ENCODE measurements at regions not wholly inside any gene's neighbourhood (a gene's known extent, or its start where the extent isn't known, plus 50 kb on each side); places are given as distances from the start of the nearest gene placed in this dataset.
"Not testable (repeated sequence)": the region's sequence is repeated elsewhere in the genome, so short reads cannot be mapped to it uniquely, and the experiment has no call there.

DNA sequence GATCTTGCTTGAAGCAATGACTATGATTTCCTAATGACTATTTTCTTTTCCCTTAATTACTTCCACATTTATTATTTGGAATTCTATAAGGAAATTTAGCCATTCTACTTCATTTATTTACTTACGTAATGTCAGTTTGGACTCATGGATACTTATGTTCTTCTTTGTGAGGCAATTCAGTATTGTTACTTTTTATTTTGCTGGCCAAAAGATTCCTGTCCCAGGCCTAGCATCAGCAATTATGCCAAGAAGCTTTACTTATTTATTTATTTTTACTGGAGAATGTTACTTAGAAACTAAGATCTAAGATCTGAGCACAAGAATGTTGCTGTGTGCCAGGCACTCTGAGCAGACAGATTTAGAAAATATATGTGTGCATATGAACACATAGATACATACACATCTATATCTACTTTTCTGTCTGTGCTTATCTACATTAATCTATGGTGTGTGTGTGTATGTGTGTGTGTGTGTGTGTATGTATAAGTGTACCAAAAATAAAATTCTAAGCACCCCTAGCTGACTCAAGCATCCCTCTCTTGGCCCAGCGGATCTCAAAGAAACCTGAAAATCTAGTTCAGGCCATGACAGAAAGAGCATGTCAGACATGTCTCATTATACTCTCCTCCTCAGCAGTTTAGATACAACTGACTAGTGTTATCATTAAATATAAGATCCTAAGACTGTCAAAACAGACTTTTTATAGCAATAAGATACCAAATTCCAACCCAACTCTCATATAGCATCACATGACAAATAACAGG, 640.0 kb upstream of the GJE1 start:
- DNase-seq, result no peak

DNA sequence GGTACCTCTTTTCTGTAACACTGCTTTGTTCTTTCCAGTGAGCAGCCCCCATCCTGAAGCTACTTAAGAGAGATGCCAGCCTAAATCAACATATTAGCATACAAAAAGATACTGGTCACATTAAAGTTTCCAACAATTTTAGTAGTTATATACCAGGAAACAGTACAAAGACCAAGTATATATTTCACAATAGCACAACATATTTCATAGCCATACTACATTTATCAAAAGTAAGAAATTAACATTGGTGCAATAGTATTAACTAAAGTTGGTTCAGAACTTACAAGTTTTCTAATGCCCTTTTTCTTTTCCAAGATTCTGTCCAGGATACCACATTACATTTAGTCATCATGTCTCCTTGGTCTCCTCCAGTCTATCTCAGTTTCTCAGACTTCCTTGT, 641.0 kb upstream of the GJE1 start:
- DNase-seq, result no peak

GRCh38 chr6:141490982-141491381, 641.7 kb upstream of the GJE1 start:
- no peak for DNase-seq

DNA sequence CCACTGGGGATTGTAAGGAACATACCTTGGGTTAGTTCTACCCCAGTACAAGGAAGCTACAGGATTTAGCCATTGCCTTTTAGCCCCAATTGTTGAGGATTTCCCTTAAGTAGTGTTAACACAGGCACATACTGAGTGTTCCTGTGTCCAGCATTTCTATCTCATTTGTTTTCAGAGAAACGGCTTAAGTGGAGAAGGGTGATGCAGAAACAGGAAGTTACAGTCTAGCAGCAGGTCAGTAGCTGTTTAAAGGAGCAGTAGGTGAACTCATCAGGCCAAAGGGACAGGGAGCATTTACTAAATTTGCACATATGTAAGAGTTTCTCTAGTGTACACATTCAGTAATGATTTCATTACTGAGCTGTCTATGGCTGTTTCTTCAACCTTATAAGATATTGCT, 644.2 kb upstream of the GJE1 start:
- DNase-seq, result no peak

DNA sequence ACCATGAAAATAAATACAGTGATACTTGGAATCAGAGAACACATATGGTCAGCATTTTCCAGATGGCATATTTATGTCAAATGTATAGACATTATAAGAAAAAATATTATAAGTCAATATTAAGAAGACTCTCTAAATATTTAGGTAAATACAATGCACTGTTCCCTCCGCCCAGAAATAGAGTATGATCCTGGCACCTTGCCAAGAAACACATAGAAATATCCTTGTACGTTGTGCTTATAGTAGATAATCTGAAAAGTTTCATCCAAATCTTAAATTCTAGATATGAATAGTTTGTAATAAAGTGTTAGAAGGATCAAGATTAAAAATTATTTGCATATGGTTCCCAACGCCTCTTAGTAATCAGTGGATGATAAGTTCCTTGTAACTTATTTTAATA, 645.8 kb upstream of the GJE1 start:
- DNase-seq, result peak; percentile 15

DNA sequence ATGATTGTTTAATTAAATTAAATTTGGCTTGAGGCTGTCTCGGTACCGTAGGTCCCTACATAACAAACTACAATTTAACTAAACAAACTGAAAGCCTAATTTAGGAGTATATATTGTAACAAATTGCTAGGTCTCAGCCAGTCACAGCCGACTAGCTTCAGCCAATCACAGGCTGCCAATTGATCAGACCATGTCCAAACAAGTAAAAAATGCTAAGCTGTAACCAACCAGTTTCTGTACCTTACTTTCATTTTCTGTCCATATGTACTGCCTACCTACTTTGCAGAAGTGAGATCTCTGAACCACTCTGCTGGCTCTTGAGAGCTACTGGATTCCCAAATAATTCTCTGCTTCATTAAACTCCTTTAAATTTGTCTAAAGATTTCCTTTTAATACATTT, 648.0 kb upstream of the GJE1 start:
- DNase-seq, result no peak

DNA sequence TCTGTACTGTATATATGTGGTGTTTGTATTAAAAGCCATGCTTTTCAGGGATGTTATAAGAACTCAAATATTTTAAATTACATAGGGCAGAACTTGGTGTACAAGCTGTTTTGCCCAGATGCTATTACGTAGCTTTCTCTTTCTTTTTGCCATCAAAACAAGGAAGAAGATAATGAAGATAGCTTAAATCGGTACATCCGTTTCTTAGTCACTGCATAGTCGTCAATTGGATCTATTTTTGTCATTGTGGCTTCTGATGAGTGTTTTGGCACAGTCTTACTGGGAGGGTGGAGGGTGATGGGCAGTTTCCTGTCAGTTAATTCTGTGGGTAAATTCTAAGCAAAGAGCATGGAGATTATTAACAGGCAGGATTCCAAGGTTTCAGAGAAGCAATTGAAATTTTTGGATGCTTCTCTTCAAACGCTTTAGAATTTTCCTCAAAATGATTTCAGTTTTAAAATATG, 649.1 kb upstream of the GJE1 start:
- peak; percentile 65 for DNase-seq

GRCh38 chr6:141482796-141483597, 649.7 kb upstream of the GJE1 start:
- peak; percentile 27 for DNase-seq

DNA sequence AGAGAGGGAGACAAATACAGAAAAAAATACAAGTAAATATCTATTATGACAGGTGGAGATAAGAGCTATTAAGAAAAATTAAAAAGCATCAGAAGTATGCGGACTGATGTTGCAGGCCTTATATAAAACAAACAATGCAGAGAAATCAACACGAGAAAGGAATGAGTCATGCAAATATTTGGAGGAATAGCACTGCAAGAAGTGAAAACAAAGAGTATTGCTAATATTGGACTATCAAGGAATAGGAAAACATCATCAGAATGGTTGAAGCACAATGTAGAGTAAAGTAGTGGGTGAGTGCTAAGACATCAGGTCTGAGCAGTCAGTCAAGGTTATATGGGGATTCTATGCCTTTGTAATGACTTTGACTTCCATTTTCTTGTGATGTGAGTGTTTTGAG, 657.5 kb upstream of the GJE1 start:
- no peak for DNase-seq

DNA sequence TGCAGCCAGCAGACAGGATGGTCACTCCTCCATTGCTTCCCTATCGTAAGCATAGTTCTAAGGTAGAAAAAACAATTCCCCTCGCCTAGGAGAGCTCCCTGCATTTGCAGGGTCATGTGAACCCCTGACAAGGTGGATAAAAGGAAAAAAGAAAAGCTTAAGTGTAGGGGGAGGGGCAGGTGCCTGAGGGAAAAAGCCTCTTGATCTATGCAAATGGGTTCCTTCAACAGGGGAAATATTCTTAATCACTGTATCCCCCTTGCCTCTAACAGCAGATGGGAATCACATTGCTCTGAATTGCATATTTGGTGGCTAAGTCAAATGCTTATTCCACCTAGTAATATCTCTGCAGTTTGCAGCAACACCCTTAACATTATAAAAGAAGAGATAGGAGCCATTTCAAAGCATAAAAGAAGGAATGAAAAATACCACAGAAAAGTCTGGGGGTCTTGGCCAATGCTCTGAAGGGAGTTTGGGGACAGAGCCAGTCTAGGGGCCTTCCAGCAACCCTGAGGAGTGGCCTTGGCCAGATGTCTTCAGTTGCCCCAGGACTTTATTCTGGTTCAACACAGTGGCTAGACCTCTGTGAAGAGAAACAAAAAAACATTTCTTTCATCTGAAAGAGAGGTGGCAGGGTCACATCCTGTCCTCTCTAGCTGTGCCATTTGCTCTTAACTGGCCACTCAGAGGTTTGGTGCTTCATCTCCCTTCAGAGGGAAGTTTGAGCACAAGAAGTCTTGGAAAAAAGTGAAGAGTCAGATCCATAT, 660.4 kb upstream of the GJE1 start:
- DNase-seq, result no peak

DNA sequence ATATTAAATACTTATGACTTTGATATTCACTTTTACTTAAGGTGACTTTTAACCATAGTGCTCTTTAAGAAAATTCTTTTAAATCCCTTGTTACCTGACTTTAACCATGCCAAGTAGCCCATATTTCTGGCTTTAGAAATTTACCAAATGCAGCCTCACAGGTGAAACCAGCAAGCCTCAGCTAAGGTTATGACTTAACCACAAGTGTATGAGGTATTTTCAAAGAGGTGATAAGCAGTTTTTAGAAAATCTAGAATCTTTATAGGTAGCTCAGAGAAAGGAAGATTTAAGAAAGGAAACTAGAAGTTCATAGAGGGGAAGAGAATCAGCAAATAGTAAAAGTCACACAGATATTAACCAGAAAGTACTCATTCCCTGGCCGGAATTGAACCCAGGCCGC, 661.9 kb upstream of the GJE1 start:
- no peak for DNase-seq

GRCh38 chr6:141467881-141468280, 664.8 kb upstream of the GJE1 start:
- DNase-seq, result no peak

- no peak for DNase-seq
Observed at GRCh38 chr6:141467041-141467440, 665.7 kb upstream of the GJE1 start.

DNA sequence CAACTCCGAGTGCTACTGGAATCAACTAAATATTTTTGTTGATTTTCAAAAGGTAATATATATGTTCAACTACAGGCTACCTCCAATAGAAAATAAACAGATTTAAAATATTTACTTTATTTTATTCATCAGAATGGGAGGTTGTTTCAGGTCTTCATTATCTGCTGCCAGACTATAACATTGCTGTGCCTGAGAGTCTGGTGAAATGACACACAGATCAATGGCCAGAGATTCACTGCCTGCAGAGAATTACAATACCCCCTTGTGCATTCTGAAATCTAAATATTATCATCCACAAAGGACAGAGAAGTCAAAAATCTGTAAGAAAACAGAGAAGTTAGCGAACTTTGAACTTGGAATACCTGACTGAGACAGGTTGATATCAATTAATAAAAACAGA, 667.8 kb upstream of the GJE1 start:
- DNase-seq, result no peak

- peak; percentile 64 for DNase-seq
Observed at GRCh38 chr6:141464490-141464889, 668.2 kb upstream of the GJE1 start.

GRCh38 chr6:141463237-141463977, 669.3 kb upstream of the GJE1 start:
- DNase-seq, result no peak

DNA sequence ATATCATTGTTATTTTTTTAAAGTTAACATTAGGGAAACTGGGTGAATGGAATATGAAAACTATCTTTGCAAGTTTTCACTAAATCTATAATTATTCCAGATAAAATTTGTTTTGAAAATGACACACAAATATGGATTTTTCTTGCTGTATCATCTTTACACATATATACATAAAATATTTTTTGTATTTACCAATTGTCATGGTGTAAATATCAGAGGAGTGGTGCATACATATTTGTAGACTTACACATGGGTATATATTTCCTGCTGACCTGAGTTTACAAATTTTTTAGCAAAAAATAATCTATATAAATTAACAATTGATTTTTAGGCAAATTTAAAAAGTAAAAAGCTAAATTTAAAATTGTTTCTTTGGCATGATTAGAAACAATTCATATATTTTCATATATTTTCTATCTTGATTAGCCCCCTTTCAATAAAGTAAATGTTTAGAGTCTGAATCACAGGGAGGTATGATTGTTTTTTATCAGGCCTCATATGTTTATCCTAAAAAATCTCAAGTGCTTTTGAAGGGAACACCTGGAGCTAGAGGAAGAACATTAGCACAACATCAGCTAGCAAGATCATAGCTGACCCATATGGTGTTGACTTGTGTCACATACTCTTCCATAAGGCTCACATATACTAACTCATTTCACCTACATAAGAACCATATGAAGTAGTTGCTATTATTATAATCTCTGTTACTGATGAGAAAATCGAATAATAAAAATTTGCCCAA, 671.8 kb upstream of the GJE1 start:
- no peak for DNase-seq

GRCh38 chr6:141460245-141460644, 672.5 kb upstream of the GJE1 start:
- DNase-seq, result not testable (repeated sequence)

- not testable (repeated sequence) for DNase-seq
Observed at GRCh38 chr6:141457984-141458383, 674.7 kb upstream of the GJE1 start.

DNA sequence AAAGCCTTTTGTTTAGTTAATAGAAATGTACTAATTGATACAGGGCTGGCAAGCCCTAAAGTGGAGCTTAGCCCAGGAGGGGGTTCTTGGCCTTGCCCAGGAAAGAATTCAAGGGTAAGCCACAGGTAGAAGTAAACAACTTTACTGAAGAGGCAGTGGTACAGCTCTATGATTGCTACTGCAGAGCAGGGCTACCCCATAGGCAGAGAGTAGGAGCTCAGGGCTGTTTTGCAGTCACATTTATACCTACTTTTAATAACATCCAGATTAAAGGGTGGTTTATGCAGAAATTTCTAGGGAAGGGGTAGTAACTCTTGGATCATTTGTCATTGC, 680.4 kb upstream of the GJE1 start:
- no peak for DNase-seq

- no peak for DNase-seq
Observed at GRCh38 chr6:141451511-141452353, 681.0 kb upstream of the GJE1 start.

Measured in tongue (tissue), 1 donor.